Activated T-cell treated with anti-CD3 and anti-CD28 coated beads, Interleukin-2, amount 50 U/mL, for 1 hour (primary cell): ENCODE measurements at regions not wholly inside any gene's neighbourhood (a gene's known extent, or its start where the extent isn't known, plus 50 kb on each side); places are given as distances from the start of the nearest gene placed in this dataset.

Experiments used
- DNase-seq: peaks from one replicate; pipeline ENCODE4 v3.0.0-alpha.2; 2020

DNA sequence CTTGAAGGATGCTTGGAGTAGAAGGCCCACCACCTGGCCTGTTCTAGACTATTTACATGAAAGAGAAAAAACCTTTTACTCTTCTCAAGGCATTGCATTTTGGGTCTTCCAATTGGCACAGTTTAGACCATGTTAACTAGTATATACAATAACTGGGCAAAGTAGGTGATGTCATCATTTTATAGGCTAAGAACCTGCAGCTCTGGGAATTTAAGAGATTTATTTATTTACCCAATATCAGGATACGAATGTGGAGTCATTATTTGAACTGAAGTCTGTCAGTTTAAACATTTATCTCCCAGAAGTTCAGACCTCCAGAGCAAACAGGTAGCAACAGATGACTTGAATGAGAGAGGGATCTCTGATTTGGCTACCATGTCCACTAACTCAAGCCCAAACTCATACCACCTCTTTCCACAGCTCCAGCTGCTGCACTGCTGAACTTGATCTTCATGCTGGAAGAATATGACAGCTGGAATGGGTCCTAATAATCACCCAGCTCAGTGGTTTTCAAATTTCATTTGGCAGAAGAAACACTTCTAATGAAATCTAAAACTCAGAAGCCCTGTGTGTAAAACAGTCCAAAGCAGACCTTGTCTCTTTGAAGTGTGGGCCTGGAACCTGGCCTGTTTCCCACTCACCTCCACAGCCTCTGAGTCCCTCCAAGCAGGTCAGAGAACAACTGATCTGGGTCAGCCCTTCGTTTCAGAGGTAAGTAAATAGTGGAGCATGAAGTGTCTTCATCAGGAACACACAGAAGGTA, 179.2 kb downstream of the EMP1 start:
- no peak for DNase-seq

DNA sequence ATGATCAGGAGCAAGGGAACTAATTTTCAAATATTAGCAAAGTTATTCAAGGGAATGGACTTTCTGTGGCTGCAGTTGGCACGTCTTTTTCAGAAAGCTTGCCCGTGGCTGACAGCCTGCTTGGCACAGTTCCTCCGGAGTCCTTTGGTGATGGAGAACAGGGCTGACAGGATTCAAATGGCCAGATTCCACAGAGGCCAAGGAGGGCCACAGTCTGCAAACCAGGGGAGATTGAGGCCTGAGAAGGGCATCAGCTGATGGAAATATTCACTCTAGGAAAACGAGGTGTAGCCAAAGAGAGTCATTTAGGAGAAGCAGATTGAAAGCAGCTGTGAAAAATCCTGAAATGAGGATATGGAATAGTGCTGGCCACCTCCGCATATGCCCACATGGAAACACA, 178.3 kb downstream of the EMP1 start:
- no peak for DNase-seq

DNA sequence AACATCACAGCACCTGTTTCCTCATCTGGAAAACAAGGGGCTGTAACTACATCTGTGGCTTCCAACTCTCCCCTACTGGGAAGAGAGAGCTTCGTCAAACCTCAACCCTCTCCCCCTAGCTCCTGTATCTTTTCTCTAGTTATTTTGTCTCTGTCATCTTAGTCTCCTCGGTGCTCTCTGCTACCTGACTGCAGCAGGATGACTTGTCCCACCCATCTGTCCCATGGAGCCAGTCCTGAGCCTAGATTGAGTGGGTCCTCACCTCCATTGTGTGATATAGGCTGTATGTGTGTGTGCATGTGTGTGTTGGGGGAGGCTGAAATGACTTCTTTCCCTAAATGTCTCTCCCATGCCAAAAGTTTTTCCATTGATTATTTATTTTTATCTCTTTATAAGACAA, 177.3 kb downstream of the EMP1 start:
- no peak for DNase-seq

DNA sequence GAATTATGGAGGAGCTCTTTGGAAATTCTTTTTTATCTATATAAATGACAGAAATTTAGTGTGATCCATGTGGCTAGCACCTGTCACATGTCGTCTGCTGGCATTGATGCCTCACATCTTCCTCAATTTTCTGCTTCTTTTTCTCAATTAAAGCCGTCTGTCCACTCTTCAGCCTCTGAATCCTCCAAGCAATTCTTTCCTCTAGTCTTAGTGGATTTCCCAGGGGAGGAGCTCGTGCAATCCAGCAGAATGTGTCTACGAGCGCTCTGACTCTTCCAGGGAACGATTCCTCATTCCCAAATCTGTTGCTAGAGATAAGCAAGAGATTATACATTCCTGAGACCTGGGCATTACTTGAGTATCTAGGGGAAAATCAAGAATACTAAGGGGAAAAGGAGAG, 176.6 kb downstream of the EMP1 start:
- no peak for DNase-seq

DNA sequence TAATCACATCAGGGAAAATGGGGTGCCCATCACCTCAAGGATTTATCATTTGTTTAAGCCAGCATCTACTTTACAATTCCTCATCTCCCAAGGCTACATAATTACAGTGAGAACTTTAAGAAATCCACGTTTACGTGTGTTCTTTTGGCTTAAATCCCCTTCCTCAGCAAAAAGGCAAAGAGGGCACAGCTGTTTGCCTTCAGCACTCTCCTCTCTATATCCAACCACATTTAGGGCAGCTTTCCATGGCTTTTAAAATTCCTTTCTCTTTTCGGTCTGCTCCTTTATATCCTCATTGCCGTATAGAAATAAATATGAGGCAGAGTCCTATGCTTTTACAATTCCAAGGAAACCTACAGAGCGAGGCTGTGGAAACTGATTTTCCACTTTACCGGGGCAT, 175.9 kb downstream of the EMP1 start:
- DNase-seq: no peak

DNA sequence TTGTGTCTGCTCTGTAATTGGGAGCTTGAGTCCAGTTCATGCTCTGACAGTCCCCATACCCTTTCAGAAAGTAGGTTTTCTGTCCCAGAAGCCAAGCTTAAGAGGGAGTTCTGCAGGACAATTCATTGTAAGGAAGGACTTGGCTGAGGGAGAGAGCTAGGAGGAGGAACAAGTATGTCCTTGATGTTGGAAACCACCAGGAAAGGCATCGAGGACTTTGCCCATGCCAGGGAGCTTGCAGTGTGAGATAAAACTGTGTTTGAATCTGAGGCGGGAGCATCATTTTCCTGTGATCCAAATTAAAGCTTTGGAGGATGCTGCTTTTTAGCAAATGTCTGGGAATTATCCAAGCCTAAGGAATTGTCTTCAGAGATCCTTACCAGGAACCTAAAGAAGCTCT, 175.3 kb downstream of the EMP1 start:
- DNase-seq: no peak

DNA sequence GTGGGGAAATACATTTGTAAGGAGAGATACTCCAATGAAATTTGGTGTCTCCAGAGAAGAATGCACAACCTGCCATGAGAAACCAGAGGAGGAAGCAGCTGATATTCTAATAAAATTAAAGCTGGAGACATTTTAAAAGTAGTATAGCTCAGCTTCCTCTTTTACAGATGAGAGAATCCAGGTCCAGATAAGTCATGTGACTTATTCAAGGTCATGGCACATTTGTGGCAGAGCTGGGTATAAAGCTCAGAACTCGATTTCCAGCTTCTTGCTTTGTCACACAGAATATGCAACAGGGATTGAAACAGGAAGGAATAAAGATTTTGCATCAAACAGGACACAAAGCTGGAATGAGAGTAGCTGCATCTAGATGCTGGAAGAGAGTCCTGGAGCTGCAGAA, 174.8 kb downstream of the EMP1 start:
- no peak for DNase-seq

DNA sequence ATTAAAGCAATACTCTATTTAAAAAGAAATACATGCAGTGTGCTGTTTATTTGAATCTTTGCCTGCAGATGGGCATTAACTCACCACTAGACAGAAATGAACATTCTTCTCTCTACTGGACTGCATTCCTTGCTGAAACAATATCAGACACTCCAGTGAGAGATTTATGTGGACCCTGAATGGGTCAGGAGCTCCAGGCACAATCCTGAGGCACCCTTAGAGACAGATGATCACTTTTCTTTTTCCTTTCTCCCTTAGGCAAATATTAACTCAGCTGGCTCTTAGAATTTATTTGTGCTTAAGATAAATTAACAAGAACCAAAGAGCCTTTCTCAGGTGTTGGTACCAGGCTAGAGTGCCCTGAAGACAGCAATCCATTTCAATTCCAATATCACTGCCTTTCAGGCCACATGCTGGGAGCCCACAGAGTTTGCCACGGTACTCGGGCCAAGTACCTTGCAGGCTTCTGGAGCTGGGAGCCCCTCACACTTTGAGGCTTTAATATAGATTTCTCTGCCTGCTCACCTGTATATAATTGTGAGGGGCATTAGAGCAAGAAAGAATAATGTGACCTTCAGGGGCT, 173.0 kb downstream of the EMP1 start:
- no peak for DNase-seq

DNA sequence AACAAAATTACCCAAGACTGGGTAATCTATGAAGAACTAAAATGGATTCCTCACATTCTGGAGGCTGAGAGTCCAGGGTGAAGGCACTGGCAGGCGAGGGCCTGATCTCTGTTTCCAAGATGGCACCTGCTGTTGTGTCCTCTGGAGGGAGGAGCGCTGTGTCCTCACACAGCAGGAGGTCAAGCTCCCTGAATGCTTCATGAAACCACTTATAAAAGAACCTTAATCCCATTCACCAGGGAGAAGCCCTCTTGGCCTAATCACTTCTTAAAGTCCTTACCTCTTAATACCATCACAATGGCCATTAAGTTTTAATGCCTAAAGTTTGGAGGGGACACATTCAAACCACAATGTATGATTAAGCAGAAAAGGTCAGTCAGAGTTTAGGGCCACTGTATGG, 172.4 kb downstream of the EMP1 start:
- no peak for DNase-seq

DNA sequence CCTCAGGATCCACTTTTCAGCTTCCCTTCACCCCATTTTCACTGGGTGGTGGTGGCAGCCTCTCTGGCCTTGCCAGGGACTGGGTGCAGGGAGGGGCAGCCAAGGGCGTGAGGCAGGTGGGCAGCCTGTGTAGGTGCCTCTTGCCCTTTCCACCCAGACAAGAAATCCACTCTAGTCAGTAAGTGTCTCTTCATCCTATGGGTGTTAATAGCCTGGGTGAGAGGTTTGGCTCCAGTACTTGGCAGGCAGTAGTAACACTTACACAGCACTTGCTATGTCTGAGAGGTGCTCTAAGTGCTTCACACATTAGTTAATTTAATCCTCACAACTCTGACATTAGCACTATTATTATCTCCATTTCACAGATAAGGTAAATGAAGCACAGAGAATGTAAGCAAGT, 171.9 kb downstream of the EMP1 start:
- no peak for DNase-seq

DNA sequence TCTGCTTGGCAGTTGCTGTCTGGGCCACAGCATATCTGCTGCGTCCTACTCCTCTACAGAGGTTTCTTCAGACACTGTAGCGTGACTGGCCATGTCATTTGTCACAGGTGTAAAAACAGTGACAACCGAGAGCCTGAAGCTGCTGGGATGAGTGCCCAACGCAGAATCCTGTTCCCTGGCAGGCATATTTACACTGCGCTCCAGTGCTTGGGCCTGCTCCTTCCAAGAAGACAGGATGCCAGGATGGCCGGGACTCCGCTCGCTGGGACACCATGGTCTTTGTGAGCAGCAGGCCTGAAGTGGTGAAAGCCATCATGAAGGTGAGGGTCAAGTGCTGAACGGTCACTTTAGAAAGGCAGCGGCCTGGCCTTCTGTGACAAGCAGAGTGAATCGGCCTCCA, 171.4 kb downstream of the EMP1 start:
- no peak for DNase-seq

DNA sequence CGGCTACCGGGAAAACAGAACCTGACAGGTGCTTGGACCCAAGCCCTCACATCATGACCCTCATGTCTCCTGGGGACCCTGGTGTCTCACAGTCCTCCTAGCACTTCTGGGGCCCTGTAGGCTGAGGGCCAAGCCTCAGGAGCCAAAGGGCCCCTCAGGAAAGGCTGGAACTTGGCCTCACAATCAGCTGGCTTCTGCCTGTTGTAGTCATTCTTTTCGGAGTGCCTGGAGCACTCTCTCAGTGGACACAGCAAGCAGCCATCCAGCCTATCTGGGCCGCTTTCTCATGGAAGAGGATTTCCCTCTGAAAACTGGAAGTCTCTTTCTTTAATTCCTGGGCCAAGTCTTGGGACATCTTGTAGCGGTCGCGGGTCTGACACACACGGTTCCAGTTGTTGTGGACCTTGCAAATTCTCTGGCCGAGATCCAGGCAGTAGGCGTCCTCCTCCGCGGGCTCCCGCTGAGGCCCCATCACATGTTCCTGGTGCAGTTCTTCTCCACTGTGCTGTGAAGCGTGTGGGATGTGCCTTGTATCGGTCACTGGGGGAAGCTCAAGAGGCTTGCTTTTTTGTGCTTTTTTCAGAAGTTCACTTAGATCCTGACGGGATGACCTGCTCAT, 169.3 kb downstream of the EMP1 start:
- DNase-seq: no peak

DNA sequence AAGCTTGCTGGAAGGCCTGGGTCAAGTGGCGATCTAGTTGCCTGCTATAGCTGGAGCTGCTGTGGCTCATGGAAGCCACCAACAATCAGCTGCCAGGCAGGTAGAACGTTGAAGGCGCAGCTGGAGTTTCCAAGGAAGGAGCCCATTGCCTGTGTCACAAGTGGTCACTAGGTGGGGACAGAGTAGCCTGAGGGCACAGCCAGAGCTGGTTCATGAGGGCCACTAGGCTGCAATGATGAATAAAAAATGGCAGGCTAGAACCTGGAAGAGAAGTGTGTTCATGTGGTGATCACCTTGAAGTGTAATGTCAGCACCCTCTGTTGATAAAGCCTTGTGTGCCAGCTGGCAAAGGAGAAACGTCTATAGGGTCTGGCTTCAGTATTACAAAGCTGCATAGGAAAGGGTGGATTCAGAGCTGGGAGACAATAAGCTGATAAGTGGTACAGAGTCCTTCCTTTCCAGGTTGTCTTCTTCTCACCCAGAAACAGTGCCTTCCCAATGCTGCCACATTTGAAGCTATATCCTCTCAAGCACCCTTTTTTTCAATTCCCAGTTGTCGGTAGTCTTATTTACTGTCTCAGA, 165.8 kb downstream of the EMP1 start:
- no peak for DNase-seq

DNA sequence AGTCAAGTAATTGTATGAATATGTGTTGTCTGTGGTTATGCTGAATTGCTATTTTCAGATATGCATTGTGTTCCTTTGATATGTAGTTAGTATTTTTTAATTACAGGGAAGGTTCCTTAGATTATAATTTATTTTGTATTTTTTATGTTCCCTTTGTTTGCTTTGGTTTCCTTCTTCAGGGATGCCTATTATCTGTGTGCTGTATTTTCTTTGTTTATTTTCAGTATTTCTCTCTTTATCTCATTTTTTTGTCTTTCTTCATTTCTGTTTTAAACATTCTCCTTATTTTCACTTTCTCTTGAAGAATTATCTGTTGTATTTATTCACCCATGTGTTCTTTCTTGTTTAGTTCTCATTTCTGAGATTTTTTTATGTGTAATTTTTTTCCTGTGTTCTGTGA, 163.1 kb downstream of the EMP1 start:
- DNase-seq: no peak

DNA sequence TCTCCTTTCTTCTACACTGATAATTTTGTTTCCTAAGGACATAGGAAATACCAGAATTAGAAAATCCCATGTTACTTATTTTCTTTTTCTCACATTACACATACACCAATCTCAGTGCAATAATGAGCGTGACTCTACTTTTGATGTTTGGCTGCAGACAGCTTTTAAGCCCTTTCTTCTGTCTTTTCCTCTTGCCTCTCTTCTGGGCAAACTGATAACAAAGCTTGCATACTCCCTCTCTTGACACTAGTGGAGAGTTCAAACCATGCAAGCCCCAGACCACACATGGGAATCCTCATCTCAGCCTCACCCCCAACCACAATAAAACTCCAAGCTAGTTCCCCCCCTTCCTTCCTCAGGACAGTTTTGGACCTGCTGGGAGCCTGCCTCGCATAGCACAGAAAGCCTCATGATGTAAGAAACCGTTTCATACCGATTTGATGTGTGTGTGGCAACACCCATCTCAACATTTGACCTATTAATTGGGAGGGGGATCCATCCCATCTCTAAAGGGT, 161.9 kb downstream of the EMP1 start:
- no peak for DNase-seq

DNA sequence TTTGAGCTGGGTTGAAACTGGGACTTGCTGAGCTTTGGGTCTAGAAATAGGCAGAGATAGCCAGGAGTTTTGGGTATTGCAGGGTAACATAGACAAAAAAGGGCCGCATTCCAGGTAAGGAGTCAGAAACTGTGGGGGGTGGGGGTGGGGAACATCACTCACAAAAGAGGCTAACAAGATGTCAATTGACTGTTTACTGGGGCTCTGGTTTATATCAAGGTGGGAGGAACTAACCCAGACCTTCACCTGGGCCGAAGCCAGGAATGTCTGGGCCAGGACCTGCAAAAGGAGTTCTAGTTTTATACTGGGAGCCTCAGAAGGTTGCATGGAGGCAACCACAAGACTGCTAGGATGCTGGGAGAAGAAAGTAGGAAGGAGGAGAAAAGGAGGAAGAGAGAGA, 154.4 kb downstream of the EMP1 start:
- DNase-seq: no peak

DNA sequence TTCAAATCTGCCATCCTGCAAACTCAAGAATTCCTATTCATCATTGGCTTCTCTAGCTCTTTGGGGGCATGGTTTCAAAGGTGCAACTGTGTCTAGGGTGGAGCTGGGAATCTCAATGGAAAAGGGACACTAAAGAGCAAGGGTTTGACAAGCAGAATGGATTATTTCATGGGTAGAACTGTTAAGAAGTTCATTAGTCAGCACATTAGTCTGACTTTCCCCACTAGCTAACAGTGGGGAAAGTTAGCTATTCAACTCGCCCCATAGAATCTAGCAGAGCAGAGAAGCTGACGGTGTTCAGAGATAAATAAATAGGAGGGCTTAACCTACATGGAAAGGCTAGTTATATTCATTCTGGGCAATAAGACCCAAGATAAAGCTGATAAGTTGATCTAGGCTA, 153.9 kb downstream of the EMP1 start:
- no peak for DNase-seq

DNA sequence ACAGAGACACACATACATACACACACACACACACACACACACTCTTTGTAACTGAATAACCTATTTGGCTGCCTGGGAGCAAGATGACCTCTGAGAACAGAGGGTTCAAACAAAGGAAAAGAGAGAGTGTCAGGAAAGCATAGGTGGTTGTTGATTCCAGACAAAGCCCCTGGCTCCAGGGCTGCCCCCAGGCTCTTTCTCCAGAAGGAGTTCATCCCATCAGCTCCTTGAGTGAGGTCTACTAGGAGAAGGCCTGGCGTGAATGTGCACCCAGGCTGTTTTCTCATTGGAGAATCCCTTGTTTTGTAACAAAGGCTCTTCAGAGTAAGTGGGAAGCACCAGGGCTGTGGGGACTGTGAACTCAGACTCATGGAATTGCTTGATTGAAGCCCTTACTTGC, 151.9 kb downstream of the EMP1 start:
- DNase-seq: no peak

DNA sequence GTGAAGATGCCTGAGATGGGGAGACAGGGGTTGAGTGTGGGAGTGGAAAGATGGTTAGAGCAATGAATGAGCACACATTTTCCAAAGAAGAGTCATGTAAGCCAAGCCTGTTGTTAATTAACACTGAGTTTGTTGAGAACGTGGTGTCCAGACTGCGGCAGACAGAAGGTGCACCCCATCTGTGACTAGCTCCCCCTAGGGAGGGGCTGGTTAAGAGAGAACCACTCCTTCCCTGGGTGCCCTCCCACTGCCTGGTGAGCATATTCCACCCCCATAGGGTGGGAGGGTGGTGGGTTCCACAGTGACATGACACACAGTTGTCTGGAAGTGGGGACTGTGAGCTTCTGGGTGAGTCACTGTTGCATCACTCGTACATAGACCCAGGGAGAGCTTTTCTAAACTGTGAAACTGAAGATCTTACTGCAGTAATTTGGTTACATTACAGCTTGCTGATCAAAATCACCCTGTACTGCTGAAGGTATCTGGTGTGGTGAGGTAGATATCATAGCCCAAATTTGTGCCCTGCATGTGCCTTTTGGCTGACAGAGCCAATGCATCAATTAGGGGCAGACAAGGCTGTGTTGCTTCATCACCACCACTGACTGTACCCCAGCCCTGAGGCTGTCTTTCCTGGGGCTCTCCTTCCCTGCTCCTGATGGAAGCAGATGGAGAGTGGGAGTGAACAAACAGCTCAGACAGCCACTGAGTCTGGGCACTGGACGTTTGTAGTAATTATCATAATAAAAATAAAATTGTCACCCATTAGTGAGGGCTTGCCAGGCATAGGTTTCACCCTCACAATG, 150.9 kb downstream of the EMP1 start:
- DNase-seq: no peak

DNA sequence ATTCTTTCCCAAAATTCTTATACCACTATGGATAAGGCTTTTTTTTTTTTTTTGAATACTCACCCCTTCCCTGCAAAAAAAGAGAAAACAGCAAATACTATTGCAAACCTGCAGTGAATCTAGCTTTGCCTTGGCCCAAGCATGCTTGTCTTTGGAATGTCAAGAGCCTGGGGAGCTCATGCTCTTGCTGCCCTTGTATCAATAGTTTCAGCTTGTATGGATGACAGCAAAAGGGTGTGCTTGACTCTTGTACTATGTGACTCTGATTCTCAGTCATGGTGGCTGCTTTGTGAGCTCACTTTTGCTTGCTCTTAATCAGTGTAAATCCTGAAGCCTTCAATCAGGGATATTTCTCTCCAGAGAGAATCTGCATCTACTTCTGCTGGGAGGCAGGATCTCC, 149.2 kb downstream of the EMP1 start:
- no peak for DNase-seq

DNA sequence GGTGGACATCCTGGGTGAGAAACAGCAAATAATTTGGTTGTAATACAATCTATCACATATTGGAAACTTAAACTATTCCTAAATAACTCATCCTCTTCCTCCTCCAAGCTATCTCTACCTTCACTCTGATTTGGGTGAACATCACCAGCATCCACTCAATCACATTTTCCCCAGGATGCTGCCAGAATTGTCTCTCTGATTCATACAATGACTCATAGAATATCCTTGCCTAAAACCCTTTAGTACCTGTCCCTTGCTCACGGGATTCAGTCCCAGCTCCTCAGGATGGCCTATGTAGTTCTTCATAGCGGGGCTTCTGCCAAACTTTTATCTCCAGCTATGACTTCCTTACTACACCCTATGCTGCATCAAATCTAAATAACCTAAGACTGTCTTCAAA, 146.8 kb downstream of the EMP1 start:
- DNase-seq: no peak

DNA sequence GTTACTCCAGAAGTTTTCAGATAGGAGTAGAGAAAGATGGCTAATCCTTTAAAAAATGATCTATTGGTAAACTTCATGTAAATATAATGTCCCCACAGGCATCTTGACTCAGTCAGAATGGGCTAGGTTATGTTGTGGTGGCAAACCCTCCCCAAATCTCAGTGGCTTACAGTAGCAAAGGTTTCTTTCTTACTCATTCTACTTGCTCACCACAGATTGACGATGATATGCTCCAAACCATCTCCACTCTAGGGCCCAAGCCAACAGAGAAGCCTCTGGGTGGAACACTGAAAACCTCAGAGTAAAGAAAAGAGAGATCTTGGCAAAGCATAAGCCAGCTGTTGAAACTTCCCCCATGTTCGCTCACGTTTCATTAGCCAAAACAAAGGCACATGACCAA, 146.4 kb downstream of the EMP1 start:
- no peak for DNase-seq

DNA sequence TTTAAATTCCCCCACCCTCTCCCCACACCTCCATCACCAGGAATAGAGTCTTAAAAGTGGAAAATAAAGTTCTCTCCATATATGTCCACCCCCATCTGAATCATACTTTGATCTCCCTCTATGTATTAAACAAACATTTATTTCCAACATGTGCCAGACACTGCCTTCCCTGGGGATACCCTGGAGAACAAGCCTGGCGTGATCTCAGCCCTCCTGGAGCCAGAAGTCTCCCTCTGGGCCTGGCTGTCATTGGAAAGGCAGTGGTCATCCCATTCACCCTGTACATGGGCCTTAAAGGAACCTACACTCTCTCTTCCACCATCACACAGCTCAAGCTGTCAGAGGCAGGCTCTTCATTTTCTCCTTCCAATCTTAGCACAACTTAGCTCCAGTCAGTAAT, 143.6 kb downstream of the EMP1 start:
- DNase-seq: no peak
